B cell (primary cell): ENCODE measurements at regions not wholly inside any gene's neighbourhood (a gene's known extent, or its start where the extent isn't known, plus 50 kb on each side); places are given as distances from the start of the nearest gene placed in this dataset.

Source experiments
- ATAC-seq: fragments of 200-7000 bp; cut with Tn5 transposase; one replicate; pipeline ENCODE4 v1.10.0; 2021; ENCODE audit warnings: low read depth, mild to moderate bottlenecking, moderate number of reproducible peaks, moderate library complexity
- CTCF ChIA-PET: fragments of 350-600 bp; sonication (Branson Sonifier 250); formaldehyde crosslinking; loops from one replicate; lab custom pipeline; 2021; ENCODE audit warnings: antibody characterized with exemption, inconsistent platforms; lab: Charles Lee
- POLR2A ChIA-PET: fragments of 350-600 bp; sonication (Branson Sonifier 250); formaldehyde crosslinking; loops from one replicate; lab custom pipeline; 2021; ENCODE audit warnings: antibody characterized with exemption; lab: Charles Lee
- DNase-seq: peaks from one replicate; pipeline ENCODE4 v3.0.0; 2013
- H2AFZ ChIP-seq: 2 replicates; pipeline ENCODE4 v1.6.1; 2012; ENCODE audit warnings: mild to moderate bottlenecking, low read depth, low read length; ENCODE audit not compliant: insufficient read depth, poor library complexity, severe bottlenecking
- H3K27ac ChIP-seq, 2 donors: 1 replicate in 1 of 2; 2 replicates in 1 of 2; pipeline ENCODE4 v1.5.1; 2012 to 2013; ENCODE audit warnings: low read length in 2 of 2, mild to moderate bottlenecking in 2 of 2, moderate library complexity in 1 of 2
- H3K27me3 ChIP-seq, 4 experiments: fragments of 200-600 bp in 1 of 4; sonication (generic) in 1 of 4; replicated peaks in 1 of 4; 1 replicate in 2 of 4; 2 replicates in 2 of 4; pipeline versions ENCODE4 v1.6.1 to v1.7.0; 2013 to 2016; ENCODE audit warnings: low read length in 3 of 4, mild to moderate bottlenecking in 2 of 4, mixed read lengths in 1 of 4, moderate library complexity in 1 of 4; ENCODE audit not compliant: insufficient read depth in 4 of 4, control insufficient read depth in 3 of 4; ENCODE audit errors: control extremely low read depth in 1 of 4
- H3K36me3 ChIP-seq, 2 experiments: replicated peaks in 1 of 2; 1 replicate in 1 of 2; 2 replicates in 1 of 2; pipeline versions ENCODE4 v1.6.1 to v1.7.1; 2013; ENCODE audit warnings: low read length in 1 of 2; ENCODE audit not compliant: insufficient read depth in 2 of 2, control insufficient read depth in 1 of 2; ENCODE audit errors: control extremely low read depth in 1 of 2, extremely low read depth in 1 of 2
- H3K4me1 ChIP-seq, 2 donors: fragments of 200-600 bp in 1 of 2; sonication (generic) in 1 of 2; 1 replicate in 1 of 2; 2 replicates in 1 of 2; pipeline versions ENCODE4 v1.5.1 to v1.6.1; 2013 to 2017; ENCODE audit warnings: low read length in 2 of 2; ENCODE audit not compliant: control insufficient read depth in 2 of 2, insufficient read depth in 2 of 2
- H3K4me2 ChIP-seq: replicated peaks from 2 replicates; pipeline ENCODE3; 2012; ENCODE audit warnings: mild to moderate bottlenecking, low read depth, low read length; ENCODE audit not compliant: poor library complexity, severe bottlenecking
- H3K4me3 ChIP-seq, 5 experiments: fragments of 200-600 bp in 1 of 5; sonication (generic) in 1 of 5; 1 replicate in 3 of 5; 2 replicates in 2 of 5; pipeline versions ENCODE4 v1.5.1 to v1.7.0; 2011 to 2016; ENCODE audit warnings: low read length in 4 of 5, mild to moderate bottlenecking in 4 of 5, low read depth in 2 of 5, control low read depth in 1 of 5, moderate library complexity in 1 of 5; ENCODE audit not compliant: insufficient read depth in 1 of 5; ENCODE audit errors: control extremely low read depth in 1 of 5, extremely low read depth in 1 of 5
- H3K79me2 ChIP-seq: fragments of 200-600 bp; sonication (generic); one replicate; pipeline ENCODE4 v1.6.0; 2016; ENCODE audit warnings: low read length; ENCODE audit not compliant: control insufficient read depth, insufficient read depth
- H3K9ac ChIP-seq: fragments of 200-600 bp; sonication (generic); 2 replicates; pipeline ENCODE4 v1.6.1; 2017; ENCODE audit warnings: mild to moderate bottlenecking, low read length, moderate library complexity
- H3K9me3 ChIP-seq, 3 donors: one replicate each; pipeline versions ENCODE4 v1.6.1 to v1.7.1; 2013; ENCODE audit warnings: low read length in 2 of 3; ENCODE audit not compliant: control insufficient read depth in 2 of 3, insufficient read depth in 1 of 3; ENCODE audit errors: control extremely low read depth in 1 of 3
- H4K20me1 ChIP-seq: 2 replicates; pipeline ENCODE4 v1.6.0; 2012; ENCODE audit warnings: mild to moderate bottlenecking, low read length; ENCODE audit not compliant: insufficient read depth, control insufficient read depth, poor library complexity, severe bottlenecking
- H3K27ac Mint-ChIP-seq: one replicate; pipeline ENCODE4 v1.8.0; 2021; ENCODE audit warnings: mixed read lengths
- H3K27me3 Mint-ChIP-seq: one replicate; pipeline ENCODE4 v1.8.0; 2021; ENCODE audit warnings: mixed read lengths
- H3K4me1 Mint-ChIP-seq: one replicate; pipeline ENCODE4 v1.8.0; 2021; ENCODE audit warnings: mixed read lengths
- H3K4me3 Mint-ChIP-seq: one replicate; pipeline ENCODE4 v1.8.0; 2021; ENCODE audit warnings: mixed read lengths
- H3K9me3 Mint-ChIP-seq: one replicate; pipeline ENCODE4 v1.8.0; 2022; ENCODE audit warnings: mixed read lengths; ENCODE audit not compliant: insufficient read depth
- CTCF ChIP-seq: fragments of 200-600 bp; IDR thresholded peaks from one replicate; pipeline ENCODE4 v1.8.0; 2022; ENCODE audit warnings: antibody characterized with exemption, mild to moderate bottlenecking
- EZH2 ChIP-seq: IDR thresholded peaks from 2 replicates; pipeline ENCODE4 v1.6.1; 2012; ENCODE audit warnings: borderline replicate concordance, low read depth, mild to moderate bottlenecking, moderate library complexity, low read length; ENCODE audit not compliant: insufficient read depth, poor library complexity, severe bottlenecking
- WGBS: methylation state at CpG from one replicate; pipeline ENCODE4 v1.1.5; 2013; ENCODE audit warnings: missing lambda C conversion rate; ENCODE audit not compliant: insufficient coverage; 5-methylcytosine and 5-hydroxymethylcytosine counted together
- intact Hi-C: fragments of 100-400 bp; cut with micrococcal nuclease; formaldehyde crosslinking; loops from one replicate; pipeline ENCODE4 v1.10.0; 2022

GRCh38 chr5:128665747-128666355, 127.8 kb upstream of the FBN2 start:
- no peaks in the 10 kb centered on the region for H3K27me3 ChIP-seq
- no peak overlapping the region for H3K27ac Mint-ChIP-seq
- H3K9ac ChIP-seq: no peak overlapping the region
- H3K4me3 Mint-ChIP-seq: no peak overlapping the region
- H3K4me3 ChIP-seq: no peak overlapping the region
- H3K9me3 ChIP-seq: no peaks in the 10 kb centered on the region
- ATAC-seq (no peak), DNase-seq (no peak)
- intact Hi-C loops: no loop called here
- TF ChIP-seq CTCF (no peak), EZH2 (no peak)
- H3K4me1 ChIP-seq: no peaks in the 10 kb centered on the region
- no peaks in the 10 kb centered on the region for H4K20me1 ChIP-seq
- no peaks in the 10 kb centered on the region for H3K27me3 Mint-ChIP-seq
- no peaks in the 10 kb centered on the region for H3K9me3 Mint-ChIP-seq
- H3K36me3 ChIP-seq: no peaks in the 10 kb centered on the region
- WGBS: 14% methylated on average over 2 of the region's 5 CpGs
- ChIA-PET CTCF (no interaction called here), POLR2A (no interaction called here)
- H3K4me2 ChIP-seq: no peak overlapping the region
- H3K79me2 ChIP-seq: no peaks in the 10 kb centered on the region
- H3K4me1 Mint-ChIP-seq: no peaks in the 10 kb centered on the region
- no peak overlapping the region for H3K27ac ChIP-seq
- H2AFZ ChIP-seq: no peak overlapping the region

- Histone ChIP-seq H3K4me3 (no peak overlapping the region), H3K27ac (no peak overlapping the region), H3K27me3 (no peaks in the 10 kb centered on the region), H2AFZ (no peak overlapping the region), H3K4me1 (no peaks in the 10 kb centered on the region), H3K79me2 (no peaks in the 10 kb centered on the region), H3K9me3 (no peaks in the 10 kb centered on the region), H4K20me1 (no peaks in the 10 kb centered on the region), H3K36me3 (no peaks in the 10 kb centered on the region), H3K9ac (no peak overlapping the region), H3K4me2 (no peak overlapping the region)
- DNase-seq (no peak), ATAC-seq (no peak)
- Mint-ChIP-seq H3K9me3 (no peaks in the 10 kb centered on the region), H3K4me3 (no peak overlapping the region), H3K4me1 (no peaks in the 10 kb centered on the region), H3K27ac (no peak overlapping the region), H3K27me3 (no peaks in the 10 kb centered on the region)
- ChIA-PET POLR2A (no interaction called here), CTCF (no interaction called here)
- 100% methylated on average over 1 of the region's 1 CpG for WGBS
- no peak for TF ChIP-seq CTCF
- no peak for TF ChIP-seq EZH2
- intact Hi-C loops: no loop called here
Observed at GRCh38 chr5:128667152-128667551, 129.1 kb upstream of the FBN2 start.
